Ascending aorta (tissue), 2 donors: ENCODE measurements at regions not wholly inside any gene's neighbourhood (a gene's known extent, or its start where the extent isn't known, plus 50 kb on each side); places are given as distances from the start of the nearest gene placed in this dataset.

Experiments
- DNase-seq, 2 donors: peaks; one replicate each; pipeline ENCODE4 v3.0.0-alpha.2; 2019; ENCODE audit warnings: low spot score in 2 of 2
- H3K27ac ChIP-seq, 2 donors: fragments of 200-600 bp; sonication (generic); one replicate each; pipeline ENCODE4 v1.5.1; 2016 to 2017; ENCODE audit warnings: mild to moderate bottlenecking in 1 of 2
- H3K27me3 ChIP-seq: fragments of 200-600 bp; sonication (generic); one replicate; pipeline ENCODE4 v1.5.1; 2017
- H3K36me3 ChIP-seq, 2 donors: fragments of 200-600 bp; sonication (generic); one replicate each; pipeline ENCODE4 v1.5.1; 2016
- H3K4me1 ChIP-seq, 2 donors: fragments of 200-600 bp; sonication (generic); one replicate each; pipeline ENCODE4 v1.5.1; 2016 to 2017; ENCODE audit warnings: mild to moderate bottlenecking in 1 of 2
- H3K4me3 ChIP-seq, 2 donors: fragments of 200-600 bp; sonication (generic); one replicate each; pipeline ENCODE4 v1.5.1; 2016 to 2017; ENCODE audit warnings: mild to moderate bottlenecking in 1 of 2
- H3K9me3 ChIP-seq, 2 donors: fragments of 200-600 bp; sonication (generic); one replicate each; pipeline ENCODE4 v1.5.1; 2016
- intact Hi-C: fragments of 100-400 bp; cut with DNase I; formaldehyde crosslinking; loops from one replicate; pipeline ENCODE4 v1.15.1; 2023
- TF ChIP-seq, protein P1 (sequence below), 3 experiments: fragments of 200-600 bp in 2 of 3; fragments of 450-650 bp in 1 of 3; sonication (generic) in 2 of 3; IDR thresholded peaks; one replicate each; pipeline ENCODE4 v1.5.1; 2016 to 2019; ENCODE audit warnings: antibody characterized with exemption in 3 of 3, mild to moderate bottlenecking in 1 of 3, moderate library complexity in 1 of 3

DNA sequence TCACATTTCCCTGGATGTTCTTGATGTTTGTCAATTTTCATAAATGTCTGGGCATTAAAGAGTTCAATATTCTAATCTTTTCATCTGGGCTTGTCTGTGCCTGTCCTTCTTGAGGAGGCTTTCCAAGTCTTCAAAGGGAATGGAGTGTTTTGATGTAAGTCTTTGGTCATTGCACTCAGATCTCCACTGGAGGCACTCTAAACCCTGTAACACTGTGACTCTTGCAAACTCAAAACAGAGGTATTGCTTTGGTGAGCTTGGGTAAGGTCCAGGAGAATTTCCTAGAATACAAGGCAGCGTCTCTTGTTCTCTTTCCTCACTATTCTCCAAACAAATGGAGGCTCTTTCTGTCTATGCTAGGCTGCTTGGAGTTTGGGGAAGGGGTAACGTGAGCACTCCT lies 1118.1 kb upstream of the PABPC4L start:
- DNase-seq, result no peak
- intact Hi-C loops, result no loop called here
- peaks cover 0 to 9% of the 10 kb centered on the region in 2 donors for H3K9me3 ChIP-seq

DNA sequence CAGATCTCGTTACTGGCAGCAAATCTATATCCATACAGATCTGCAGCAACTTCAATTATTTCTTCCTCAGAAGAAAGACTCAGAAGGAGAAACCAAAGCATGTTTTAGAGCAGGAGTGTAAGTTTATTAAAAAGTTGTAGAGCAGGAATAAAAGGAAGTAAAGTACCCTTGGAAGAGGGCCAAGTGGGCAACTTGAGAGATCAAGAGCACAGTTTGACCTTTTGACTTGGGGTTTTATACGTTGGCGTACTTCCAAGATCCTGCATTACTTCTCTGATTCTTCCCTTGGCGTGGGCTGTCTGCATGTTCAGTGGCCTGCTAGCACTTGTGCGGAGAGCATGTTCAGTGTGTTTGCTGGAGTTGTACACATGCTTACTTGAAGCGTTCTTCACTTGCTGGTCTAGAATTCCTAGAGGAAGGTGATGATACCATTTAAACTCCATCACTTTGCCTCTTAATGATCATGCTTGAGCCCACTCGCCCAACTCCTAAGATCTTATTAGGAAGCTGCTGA lies 1114.7 kb upstream of the PABPC4L start:
- Histone ChIP-seq H3K9me3 (peaks cover 0 to 2% of the 10 kb centered on the region in 2 donors), H3K27ac (no peak overlapping the region), H3K4me3 (no peak overlapping the region), H3K27me3 (no peaks in the 10 kb centered on the region), H3K4me1 (no peaks in the 10 kb centered on the region), H3K36me3 (no peaks in the 10 kb centered on the region)
- TF ChIP-seq, protein P1, sequence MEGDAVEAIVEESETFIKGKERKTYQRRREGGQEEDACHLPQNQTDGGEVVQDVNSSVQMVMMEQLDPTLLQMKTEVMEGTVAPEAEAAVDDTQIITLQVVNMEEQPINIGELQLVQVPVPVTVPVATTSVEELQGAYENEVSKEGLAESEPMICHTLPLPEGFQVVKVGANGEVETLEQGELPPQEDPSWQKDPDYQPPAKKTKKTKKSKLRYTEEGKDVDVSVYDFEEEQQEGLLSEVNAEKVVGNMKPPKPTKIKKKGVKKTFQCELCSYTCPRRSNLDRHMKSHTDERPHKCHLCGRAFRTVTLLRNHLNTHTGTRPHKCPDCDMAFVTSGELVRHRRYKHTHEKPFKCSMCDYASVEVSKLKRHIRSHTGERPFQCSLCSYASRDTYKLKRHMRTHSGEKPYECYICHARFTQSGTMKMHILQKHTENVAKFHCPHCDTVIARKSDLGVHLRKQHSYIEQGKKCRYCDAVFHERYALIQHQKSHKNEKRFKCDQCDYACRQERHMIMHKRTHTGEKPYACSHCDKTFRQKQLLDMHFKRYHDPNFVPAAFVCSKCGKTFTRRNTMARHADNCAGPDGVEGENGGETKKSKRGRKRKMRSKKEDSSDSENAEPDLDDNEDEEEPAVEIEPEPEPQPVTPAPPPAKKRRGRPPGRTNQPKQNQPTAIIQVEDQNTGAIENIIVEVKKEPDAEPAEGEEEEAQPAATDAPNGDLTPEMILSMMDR (IDR thresholded peaks at IDR 0.05), result no peak
- DNase-seq, result no peak
- intact Hi-C loops, result no loop called here

More for the DNA sequence above, 1118.1 kb upstream of the PABPC4L start:
- no peak overlapping the region for H3K4me3 ChIP-seq
- TF ChIP-seq, protein P1 (IDR thresholded peaks at IDR 0.05), result no peak
- no peak overlapping the region for H3K27ac ChIP-seq
- no peaks in the 10 kb centered on the region for H3K27me3 ChIP-seq
- no peaks in the 10 kb centered on the region for H3K36me3 ChIP-seq
- H3K4me1 ChIP-seq, result no peaks in the 10 kb centered on the region

DNA sequence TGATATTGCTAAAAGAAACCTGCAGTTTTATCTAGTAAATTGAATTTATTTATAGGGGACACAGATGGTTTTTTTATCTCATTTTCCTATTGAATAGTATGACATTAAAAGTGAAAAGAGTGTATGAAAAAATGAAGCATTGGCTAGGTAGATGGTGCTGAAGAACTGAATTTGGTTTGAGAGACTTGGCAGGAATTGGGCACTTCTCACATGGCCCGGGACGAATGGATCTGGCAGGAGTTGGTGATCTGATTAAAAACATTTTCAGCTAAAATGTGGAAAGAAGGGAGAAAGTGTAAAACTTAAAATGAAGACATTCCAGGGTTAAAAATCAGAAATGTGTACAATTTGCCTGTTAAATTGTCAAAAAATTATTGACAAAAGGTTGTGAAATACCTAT lies 1088.5 kb upstream of the PABPC4L start:
- H3K27me3 ChIP-seq, result no peaks in the 10 kb centered on the region
- DNase-seq, result no peak
- intact Hi-C loops, result no loop called here
- no peaks in the 10 kb centered on the region for H3K9me3 ChIP-seq
- no peak overlapping the region for H3K4me3 ChIP-seq
- H3K36me3 ChIP-seq, result no peaks in the 10 kb centered on the region
- TF ChIP-seq, protein P1 (IDR thresholded peaks at IDR 0.05), result no peak
- no peak overlapping the region for H3K27ac ChIP-seq
- H3K4me1 ChIP-seq, result no peaks in the 10 kb centered on the region

DNA sequence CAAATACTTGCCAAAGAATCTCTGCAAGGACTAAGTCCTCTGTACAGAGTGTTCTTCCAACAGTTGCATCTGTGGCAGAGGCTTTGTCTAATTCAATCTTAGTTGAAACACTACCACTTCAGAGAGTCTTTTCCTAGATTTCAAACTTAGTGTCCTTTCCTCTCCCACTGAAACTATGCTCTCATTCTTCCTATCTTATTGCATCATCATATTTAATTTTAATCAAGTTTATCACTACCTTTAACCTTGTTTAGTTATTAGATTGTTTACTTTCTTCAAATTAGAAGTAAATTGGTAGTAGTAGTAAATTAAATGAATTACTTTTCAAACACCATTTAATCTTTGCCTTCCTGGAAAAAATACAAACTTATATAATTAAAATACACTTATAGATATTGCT lies 1082.3 kb upstream of the PABPC4L start:
- H3K4me1 ChIP-seq, result no peaks in the 10 kb centered on the region
- no peaks in the 10 kb centered on the region for H3K9me3 ChIP-seq
- intact Hi-C loops, result no loop called here
- H3K4me3 ChIP-seq, result no peak overlapping the region
- TF ChIP-seq, protein P1 (IDR thresholded peaks at IDR 0.05), result no peak
- no peaks in the 10 kb centered on the region for H3K36me3 ChIP-seq
- no peaks in the 10 kb centered on the region for H3K27me3 ChIP-seq
- no peak overlapping the region for H3K27ac ChIP-seq
- DNase-seq, result no peak

DNA sequence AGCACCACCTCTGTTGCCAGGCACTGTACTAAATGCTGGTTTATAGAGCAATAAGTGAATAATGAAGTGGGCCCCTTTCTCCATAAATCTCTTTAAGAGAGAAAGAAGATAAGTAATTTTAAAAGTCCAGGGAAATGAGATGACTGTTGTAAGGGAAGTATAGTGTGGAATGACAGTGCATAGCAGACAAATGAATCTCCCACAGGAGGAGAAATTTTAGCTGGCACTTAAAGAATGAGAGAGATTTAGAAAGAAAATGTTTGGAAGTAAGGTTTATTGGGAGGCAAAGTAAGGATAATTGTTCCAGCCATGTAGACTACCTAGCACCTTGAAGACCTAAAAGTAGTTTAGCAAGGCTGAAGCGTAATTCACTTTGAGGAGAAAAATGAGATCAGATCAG lies 1081.1 kb upstream of the PABPC4L start:
- no peak for DNase-seq
- H3K27me3 ChIP-seq, result no peaks in the 10 kb centered on the region

More for the DNA sequence above, 1081.1 kb upstream of the PABPC4L start:
- H3K4me1 ChIP-seq, result no peaks in the 10 kb centered on the region
- H3K4me3 ChIP-seq, result no peak overlapping the region
- no peak overlapping the region for H3K27ac ChIP-seq
- intact Hi-C loops, result no loop called here
- no peaks in the 10 kb centered on the region for H3K9me3 ChIP-seq
- H3K36me3 ChIP-seq, result no peaks in the 10 kb centered on the region
- TF ChIP-seq, protein P1 (IDR thresholded peaks at IDR 0.05), result no peak
